HepG2 (cell line): ENCODE measurements at regions not wholly inside any gene's neighbourhood (a gene's known extent, or its start where the extent isn't known, plus 50 kb on each side); places are given as distances from the start of the nearest gene placed in this dataset.

Source experiments
- ATAC-seq: fragments of 200-7000 bp; cut with Tn5 transposase; 3 replicates; pipeline ENCODE4 v1.9.1; 2020; ENCODE audit warnings: mild to moderate bottlenecking, moderate library complexity
- BruUV-seq: library from RNA; stranded (reverse); fragments of 400-500 nt; replicated peaks from 2 replicates; lab custom pipeline; 2021; lab: Mats Ljungman, UMichigan
- CTCF ChIA-PET: fragments of 300-600 bp; formaldehyde crosslinking; extraction: SDS; loops from one replicate; lab custom pipeline; 2021; ENCODE audit warnings: low total read pairs, inconsistent platforms, low intra/inter-chr PET ratio; lab: Yijun Ruan, JAX
- POLR2A ChIA-PET: fragments of 350-600 bp; sonication (Branson Sonifier 250); formaldehyde crosslinking; loops from one replicate; lab custom pipeline; 2020; ENCODE audit warnings: antibody characterized with exemption, inconsistent platforms; lab: Yijun Ruan, JAX
- DNase-seq: peaks from one replicate; pipeline ENCODE4 v3.0.0-alpha.2; 2015; ENCODE audit warnings: low spot score
- FAIRE-seq: peaks from 3 replicates; lab custom pipeline; 2011; peaks lifted over from hg19 to GRCh38; lab: Jason Lieb, UNC
- H2AFZ ChIP-seq: one replicate; pipeline ENCODE4 v1.6.1; 2011; ENCODE audit warnings: low read length, inconsistent platforms
- H3K27ac ChIP-seq: fragments of 300-600 bp; 3 replicates; pipeline ENCODE4 v1.8.0; 2011; ENCODE audit warnings: mixed run types, mild to moderate bottlenecking, mixed read lengths, low read length, inconsistent platforms; ENCODE audit not compliant: insufficient read depth; ENCODE audit errors: extremely low read length
- H3K27me3 ChIP-seq, 2 experiments: fragments of 200-600 bp in 1 of 2; 2 replicates in 1 of 2; 3 replicates in 1 of 2; pipeline versions ENCODE4 v1.6.0 to v1.8.0; 2011; ENCODE audit warnings: low read length in 2 of 2, mild to moderate bottlenecking in 2 of 2, moderate library complexity in 2 of 2, inconsistent platforms in 1 of 2; ENCODE audit not compliant: insufficient read depth in 2 of 2, control insufficient read depth in 1 of 2
- H3K36me3 ChIP-seq, 2 experiments: fragments of 200-600 bp in 1 of 2; replicated peaks in 1 of 2; 2 replicates in 1 of 2; 3 replicates in 1 of 2; pipeline versions ENCODE4 v1.5.1 to v1.8.0; 2011; ENCODE audit warnings: low read length in 2 of 2, inconsistent platforms in 1 of 2; ENCODE audit not compliant: insufficient read depth in 2 of 2, control insufficient read depth in 1 of 2
- H3K4me1 ChIP-seq: 2 replicates; pipeline ENCODE4 v1.5.1; 2012; ENCODE audit warnings: low read length, inconsistent platforms; ENCODE audit not compliant: insufficient read depth
- H3K4me2 ChIP-seq: 2 replicates; pipeline ENCODE4 v1.6.0; 2011; ENCODE audit warnings: low read depth, low read length, inconsistent platforms
- H3K4me3 ChIP-seq, 3 experiments: fragments of 200-600 bp in 1 of 3; sonication (generic), shearing (Covaris generic) in 1 of 3; replicated peaks in 1 of 3; 2 replicates each; pipeline ENCODE4 v1.5.1; 2011 to 2016; ENCODE audit warnings: low read length in 3 of 3, inconsistent platforms in 2 of 3, low read depth in 2 of 3, mild to moderate bottlenecking in 2 of 3, control low read depth in 1 of 3, mixed read lengths in 1 of 3; ENCODE audit not compliant: insufficient read depth in 1 of 3
- H3K79me2 ChIP-seq: one replicate; pipeline ENCODE4 v1.6.1; 2011; ENCODE audit warnings: low read length, inconsistent platforms; ENCODE audit not compliant: insufficient read depth
- H3K9ac ChIP-seq: 2 replicates; pipeline ENCODE4 v1.6.0; 2011; ENCODE audit warnings: mild to moderate bottlenecking, low read depth, low read length, inconsistent platforms; ENCODE audit not compliant: insufficient read depth
- H3K9me3 ChIP-seq: 2 replicates; pipeline ENCODE4 v1.5.1; 2012; ENCODE audit warnings: mild to moderate bottlenecking, low read length
- H4K20me1 ChIP-seq: 2 replicates; pipeline ENCODE4 v1.6.0; 2011; ENCODE audit warnings: inconsistent platforms, mild to moderate bottlenecking, low read length, moderate library complexity; ENCODE audit not compliant: insufficient read depth
- ATRX ChIP-seq: sonication (generic); formaldehyde crosslinking; IDR thresholded peaks from 2 replicates; pipeline ENCODE4 v1.4.0; 2020; ENCODE audit warnings: missing genetic modification reagents, borderline replicate concordance
- CBX2 ChIP-seq, 2 experiments: fragments of 200-600 bp in 1 of 2; sonication (generic); formaldehyde crosslinking in 1 of 2; IDR thresholded peaks; 2 replicates each; pipeline versions ENCODE4 v1.7.0 to v1.8.1; 2018 to 2022; ENCODE audit warnings: low read depth in 2 of 2, low read length in 1 of 2, mild to moderate bottlenecking in 1 of 2, missing genetic modification reagents in 1 of 2
- FOXC1 ChIP-seq: sonication (generic); formaldehyde crosslinking; IDR thresholded peaks from 2 replicates; pipeline ENCODE4 v1.8.0; 2022; ENCODE audit warnings: mild to moderate bottlenecking, missing genetic modification reagents, borderline replicate concordance
- FOXO1 ChIP-seq: sonication (generic); formaldehyde crosslinking; IDR thresholded peaks from 2 replicates; pipeline ENCODE4 v1.4.0; 2020; ENCODE audit warnings: missing genetic modification reagents
- HHEX ChIP-seq: IDR thresholded peaks from 2 replicates; pipeline ENCODE4 v1.6.1; 2016; ENCODE audit warnings: control low read depth
- HMGA1 ChIP-seq: sonication (generic); formaldehyde crosslinking; conservative IDR thresholded peaks from 2 replicates; pipeline ENCODE4 v1.4.0; 2020; ENCODE audit warnings: missing genetic modification reagents
- NCOA1 ChIP-seq: sonication (generic); formaldehyde crosslinking; IDR thresholded peaks from 2 replicates; pipeline ENCODE4 v1.9.0; 2021; ENCODE audit warnings: missing genetic modification reagents
- NR3C1 ChIP-seq: sonication (generic); formaldehyde crosslinking; IDR thresholded peaks from 2 replicates; pipeline ENCODE4 v1.4.0; 2020; ENCODE audit warnings: missing genetic modification reagents
- SP1 ChIP-seq, 2 experiments: fragments of 450-650 bp in 1 of 2; sonication (generic) in 1 of 2; formaldehyde crosslinking in 1 of 2; IDR thresholded peaks; 2 replicates each; pipeline versions ENCODE4 v1.4.0 to v1.6.1; 2016 to 2020; ENCODE audit warnings: missing genetic modification reagents in 1 of 2
- ZNF124 ChIP-seq: sonication (generic); formaldehyde crosslinking; IDR thresholded peaks from 2 replicates; pipeline ENCODE4 v1.4.0; 2020; ENCODE audit warnings: missing genetic modification reagents
- ZNF264 ChIP-seq: sonication (generic); formaldehyde crosslinking; IDR thresholded peaks from 2 replicates; pipeline ENCODE4 v1.4.0; 2020; ENCODE audit warnings: missing genetic modification reagents
- WGBS: methylation state at CpG from one replicate; pipeline ENCODE4 v1.1.6; 2017; ENCODE audit warnings: low lambda C conversion rate; 5-methylcytosine and 5-hydroxymethylcytosine counted together
- in situ Hi-C: cut with HindIII; loops from 2 replicates; pipeline ENCODE4 v1.10.0; 2017; ENCODE audit warnings: low pct_unique_long_range_greater_than_20kb; ENCODE audit not compliant: extremely low pct_ligation_motif_present
- intact Hi-C: fragments of 100-400 bp; cut with micrococcal nuclease; formaldehyde crosslinking; loops from one replicate; pipeline ENCODE4 v1.10.0; 2022; ENCODE audit not compliant: unreplicated experiment
- TF ChIP-seq, protein P1 (sequence below): sonication (generic); formaldehyde crosslinking; IDR thresholded peaks from 2 replicates; pipeline ENCODE4 v1.4.0; 2020; ENCODE audit warnings: mild to moderate bottlenecking, missing genetic modification reagents, borderline replicate concordance
- TF ChIP-seq, protein P2 (sequence below): sonication (generic); formaldehyde crosslinking; IDR thresholded peaks from 2 replicates; pipeline ENCODE4 v1.9.0; 2021; ENCODE audit warnings: missing genetic modification reagents, mild to moderate bottlenecking, borderline replicate concordance
- TF ChIP-seq, protein P3 (sequence below): sonication (generic); formaldehyde crosslinking; IDR thresholded peaks from 2 replicates; pipeline ENCODE4 v1.9.0; 2022; ENCODE audit warnings: low read depth, missing genetic modification reagents
- TF ChIP-seq, protein P4 (sequence below): sonication (generic); formaldehyde crosslinking; IDR thresholded peaks from 2 replicates; pipeline ENCODE4 v1.5.0; 2020; ENCODE audit warnings: mild to moderate bottlenecking, low read depth, missing genetic modification reagents, borderline replicate concordance

DNA sequence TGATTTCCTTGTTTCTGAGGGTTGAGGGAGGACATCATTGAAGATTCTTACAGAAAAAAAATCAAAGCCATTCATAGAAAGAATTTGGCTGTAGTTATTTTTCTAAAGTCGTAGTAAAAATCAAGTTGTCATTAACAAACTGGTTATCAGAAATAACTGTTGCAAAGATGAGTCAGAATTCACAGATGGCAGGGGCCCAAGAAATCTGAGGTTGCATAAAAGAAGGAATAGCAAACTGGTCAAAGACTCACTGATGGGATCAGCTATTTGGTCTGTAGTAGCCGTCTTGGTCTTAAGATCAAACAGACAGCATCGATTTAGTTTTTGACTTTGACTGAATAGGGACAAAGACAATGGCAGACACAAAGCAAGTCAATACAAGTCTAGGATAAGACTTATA is 334.3 kb downstream of the FIGN start (continued):
- TF ChIP-seq, protein P1, sequence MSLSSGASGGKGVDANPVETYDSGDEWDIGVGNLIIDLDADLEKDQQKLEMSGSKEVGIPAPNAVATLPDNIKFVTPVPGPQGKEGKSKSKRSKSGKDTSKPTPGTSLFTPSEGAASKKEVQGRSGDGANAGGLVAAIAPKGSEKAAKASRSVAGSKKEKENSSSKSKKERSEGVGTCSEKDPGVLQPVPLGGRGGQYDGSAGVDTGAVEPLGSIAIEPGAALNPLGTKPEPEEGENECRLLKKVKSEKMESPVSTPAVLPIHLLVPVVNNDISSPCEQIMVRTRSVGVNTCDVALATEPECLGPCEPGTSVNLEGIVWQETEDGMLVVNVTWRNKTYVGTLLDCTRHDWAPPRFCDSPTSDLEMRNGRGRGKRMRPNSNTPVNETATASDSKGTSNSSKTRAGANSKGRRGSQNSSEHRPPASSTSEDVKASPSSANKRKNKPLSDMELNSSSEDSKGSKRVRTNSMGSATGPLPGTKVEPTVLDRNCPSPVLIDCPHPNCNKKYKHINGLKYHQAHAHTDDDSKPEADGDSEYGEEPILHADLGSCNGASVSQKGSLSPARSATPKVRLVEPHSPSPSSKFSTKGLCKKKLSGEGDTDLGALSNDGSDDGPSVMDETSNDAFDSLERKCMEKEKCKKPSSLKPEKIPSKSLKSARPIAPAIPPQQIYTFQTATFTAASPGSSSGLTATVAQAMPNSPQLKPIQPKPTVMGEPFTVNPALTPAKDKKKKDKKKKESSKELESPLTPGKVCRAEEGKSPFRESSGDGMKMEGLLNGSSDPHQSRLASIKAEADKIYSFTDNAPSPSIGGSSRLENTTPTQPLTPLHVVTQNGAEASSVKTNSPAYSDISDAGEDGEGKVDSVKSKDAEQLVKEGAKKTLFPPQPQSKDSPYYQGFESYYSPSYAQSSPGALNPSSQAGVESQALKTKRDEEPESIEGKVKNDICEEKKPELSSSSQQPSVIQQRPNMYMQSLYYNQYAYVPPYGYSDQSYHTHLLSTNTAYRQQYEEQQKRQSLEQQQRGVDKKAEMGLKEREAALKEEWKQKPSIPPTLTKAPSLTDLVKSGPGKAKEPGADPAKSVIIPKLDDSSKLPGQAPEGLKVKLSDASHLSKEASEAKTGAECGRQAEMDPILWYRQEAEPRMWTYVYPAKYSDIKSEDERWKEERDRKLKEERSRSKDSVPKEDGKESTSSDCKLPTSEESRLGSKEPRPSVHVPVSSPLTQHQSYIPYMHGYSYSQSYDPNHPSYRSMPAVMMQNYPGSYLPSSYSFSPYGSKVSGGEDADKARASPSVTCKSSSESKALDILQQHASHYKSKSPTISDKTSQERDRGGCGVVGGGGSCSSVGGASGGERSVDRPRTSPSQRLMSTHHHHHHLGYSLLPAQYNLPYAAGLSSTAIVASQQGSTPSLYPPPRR (CRISPR knock-in tag): no peak
- TF ChIP-seq HHEX (CRISPR knock-in tag) (no peak), SP1 (IDR thresholded peaks at IDR 0.05) (no peak), SP1 (CRISPR knock-in tag; IDR thresholded peaks at IDR 0.05) (no peak), NCOA1 (no peak), ZNF124 (no peak), ZNF264 (CRISPR knock-in tag) (no peak)
- TF ChIP-seq, protein P2, sequence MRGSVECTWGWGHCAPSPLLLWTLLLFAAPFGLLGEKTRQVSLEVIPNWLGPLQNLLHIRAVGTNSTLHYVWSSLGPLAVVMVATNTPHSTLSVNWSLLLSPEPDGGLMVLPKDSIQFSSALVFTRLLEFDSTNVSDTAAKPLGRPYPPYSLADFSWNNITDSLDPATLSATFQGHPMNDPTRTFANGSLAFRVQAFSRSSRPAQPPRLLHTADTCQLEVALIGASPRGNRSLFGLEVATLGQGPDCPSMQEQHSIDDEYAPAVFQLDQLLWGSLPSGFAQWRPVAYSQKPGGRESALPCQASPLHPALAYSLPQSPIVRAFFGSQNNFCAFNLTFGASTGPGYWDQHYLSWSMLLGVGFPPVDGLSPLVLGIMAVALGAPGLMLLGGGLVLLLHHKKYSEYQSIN (CRISPR knock-in tag): no peak

DNA sequence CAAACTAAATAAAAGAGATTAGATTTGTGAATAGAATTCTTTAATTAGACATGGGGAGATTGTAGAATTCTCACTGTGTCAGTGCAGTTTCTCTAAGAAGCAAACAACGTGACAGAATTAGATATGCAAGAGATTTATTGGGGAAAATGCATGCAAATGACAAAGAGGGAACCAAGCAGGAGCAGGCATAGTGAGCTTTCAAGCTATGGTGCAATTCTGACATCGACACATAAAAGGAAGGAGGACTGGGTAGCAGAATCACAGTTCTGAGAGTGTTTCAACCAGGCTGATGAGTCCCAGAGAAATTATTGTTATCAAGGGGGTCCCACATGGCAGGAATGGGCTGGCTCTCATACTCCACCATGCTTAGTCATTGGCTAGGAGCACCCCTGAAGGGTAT is 338.4 kb downstream of the FIGN start:
- Histone ChIP-seq H3K36me3 (no peaks in the 10 kb centered on the region), H2AFZ (no peak overlapping the region), H3K9ac (no peak overlapping the region), H3K9me3 (no peaks in the 10 kb centered on the region), H3K4me2 (no peak overlapping the region), H3K27me3 (no peaks in the 10 kb centered on the region), H3K4me3 (no peak overlapping the region), H3K79me2 (no peaks in the 10 kb centered on the region), H3K27ac (no peak overlapping the region), H3K4me1 (no peaks in the 10 kb centered on the region), H4K20me1 (no peaks in the 10 kb centered on the region)
- BruUV-seq: no TSS peak
- no peak for ATAC-seq
- ChIA-PET POLR2A (no interaction called here), CTCF (no interaction called here)
- in situ Hi-C loops (no loop called here), intact Hi-C loops (no loop called here)
- DNase-seq: no peak
- WGBS: 8% methylated on average over 2 of the region's 2 CpGs
- FAIRE-seq: no peak
- TF ChIP-seq, protein P3, sequence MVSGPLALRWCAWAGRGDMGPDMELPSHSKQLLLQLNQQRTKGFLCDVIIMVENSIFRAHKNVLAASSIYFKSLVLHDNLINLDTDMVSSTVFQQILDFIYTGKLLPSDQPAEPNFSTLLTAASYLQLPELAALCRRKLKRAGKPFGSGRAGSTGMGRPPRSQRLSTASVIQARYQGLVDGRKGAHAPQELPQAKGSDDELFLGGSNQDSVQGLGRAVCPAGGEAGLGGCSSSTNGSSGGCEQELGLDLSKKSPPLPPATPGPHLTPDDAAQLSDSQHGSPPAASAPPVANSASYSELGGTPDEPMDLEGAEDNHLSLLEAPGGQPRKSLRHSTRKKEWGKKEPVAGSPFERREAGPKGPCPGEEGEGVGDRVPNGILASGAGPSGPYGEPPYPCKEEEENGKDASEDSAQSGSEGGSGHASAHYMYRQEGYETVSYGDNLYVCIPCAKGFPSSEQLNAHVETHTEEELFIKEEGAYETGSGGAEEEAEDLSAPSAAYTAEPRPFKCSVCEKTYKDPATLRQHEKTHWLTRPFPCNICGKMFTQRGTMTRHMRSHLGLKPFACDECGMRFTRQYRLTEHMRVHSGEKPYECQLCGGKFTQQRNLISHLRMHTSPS (CRISPR knock-in tag): no peak
- no peak for TF ChIP-seq ATRX (CRISPR knock-in tag)
- TF ChIP-seq FOXO1 (CRISPR knock-in tag): no peak
- no peak for TF ChIP-seq FOXC1 (CRISPR knock-in tag)
- TF ChIP-seq HHEX (CRISPR knock-in tag): no peak
- no peak for TF ChIP-seq NR3C1
- no peak for TF ChIP-seq CBX2 (IDR thresholded peaks at IDR 0.05; ENCODE audit: low read depth, low read length)
- TF ChIP-seq CBX2 (CRISPR knock-in tag; IDR thresholded peaks at IDR 0.05; ENCODE audit: low read depth): no peak
- TF ChIP-seq, protein P4, sequence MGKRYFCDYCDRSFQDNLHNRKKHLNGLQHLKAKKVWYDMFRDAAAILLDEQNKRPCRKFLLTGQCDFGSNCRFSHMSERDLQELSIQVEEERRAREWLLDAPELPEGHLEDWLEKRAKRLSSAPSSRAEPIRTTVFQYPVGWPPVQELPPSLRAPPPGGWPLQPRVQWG (CRISPR knock-in tag): no peak
- TF ChIP-seq ZNF264 (CRISPR knock-in tag): no peak
- TF ChIP-seq HMGA1 (CRISPR knock-in tag): no peak
